ENCODE measurements at regions not wholly inside any gene's neighbourhood (a gene's known extent, or its start where the extent isn't known, plus 50 kb on each side); places are given as distances from the start of the nearest gene placed in this dataset.

DNA sequence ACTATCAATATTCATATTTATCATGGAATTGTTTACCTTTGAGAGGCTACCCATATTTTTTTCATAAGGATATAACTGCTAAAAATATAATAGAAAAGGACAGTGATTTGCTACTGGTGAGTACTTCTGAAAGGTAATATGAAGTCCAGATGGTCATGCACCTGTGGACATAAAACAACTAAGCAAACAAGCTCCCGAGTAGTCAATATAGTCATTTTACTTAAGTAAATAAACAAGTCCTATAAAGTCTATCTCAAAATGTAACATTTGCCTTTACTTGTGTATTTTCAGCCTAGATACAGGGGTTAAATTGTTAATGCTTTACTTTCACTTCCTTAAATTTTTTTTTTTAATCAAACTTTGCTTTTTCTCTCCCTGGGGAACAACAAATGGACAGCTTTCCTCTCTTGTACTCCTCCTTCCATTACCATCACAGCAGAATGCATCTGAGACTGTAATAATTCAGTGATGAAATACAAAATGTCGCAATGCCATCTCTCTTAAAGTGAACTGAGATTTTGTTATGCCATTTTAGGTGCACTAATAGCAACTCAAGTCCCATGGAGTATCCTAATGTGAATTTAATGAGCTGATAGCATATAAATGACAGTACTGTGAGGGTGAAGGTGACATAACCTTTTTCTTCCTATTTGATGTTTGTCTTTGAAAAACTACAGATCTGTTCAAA is 1325.4 kb upstream of the ZEB2 start:
- no peak for TF ChIP-seq EZH2 (IDR thresholded peaks at IDR 0.05; ENCODE audit: borderline replicate concordance, low read depth, low read length, poor library complexity, severe bottlenecking)
- TF ChIP-seq, protein P1, sequence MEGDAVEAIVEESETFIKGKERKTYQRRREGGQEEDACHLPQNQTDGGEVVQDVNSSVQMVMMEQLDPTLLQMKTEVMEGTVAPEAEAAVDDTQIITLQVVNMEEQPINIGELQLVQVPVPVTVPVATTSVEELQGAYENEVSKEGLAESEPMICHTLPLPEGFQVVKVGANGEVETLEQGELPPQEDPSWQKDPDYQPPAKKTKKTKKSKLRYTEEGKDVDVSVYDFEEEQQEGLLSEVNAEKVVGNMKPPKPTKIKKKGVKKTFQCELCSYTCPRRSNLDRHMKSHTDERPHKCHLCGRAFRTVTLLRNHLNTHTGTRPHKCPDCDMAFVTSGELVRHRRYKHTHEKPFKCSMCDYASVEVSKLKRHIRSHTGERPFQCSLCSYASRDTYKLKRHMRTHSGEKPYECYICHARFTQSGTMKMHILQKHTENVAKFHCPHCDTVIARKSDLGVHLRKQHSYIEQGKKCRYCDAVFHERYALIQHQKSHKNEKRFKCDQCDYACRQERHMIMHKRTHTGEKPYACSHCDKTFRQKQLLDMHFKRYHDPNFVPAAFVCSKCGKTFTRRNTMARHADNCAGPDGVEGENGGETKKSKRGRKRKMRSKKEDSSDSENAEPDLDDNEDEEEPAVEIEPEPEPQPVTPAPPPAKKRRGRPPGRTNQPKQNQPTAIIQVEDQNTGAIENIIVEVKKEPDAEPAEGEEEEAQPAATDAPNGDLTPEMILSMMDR (conservative IDR thresholded peaks at IDR 0.05; ENCODE audit: low read depth, low read length) = no peak
